ENCODE measurements at regions not wholly inside any gene's neighbourhood (a gene's known extent, or its start where the extent isn't known, plus 50 kb on each side); places are given as distances from the start of the nearest gene placed in this dataset.

- Histone ChIP-seq H3K9ac (ENCODE audit: low read length) (no peak overlapping the region), H3K9me2 (ENCODE audit: insufficient read depth, low read length) (no peaks in the 10 kb centered on the region), H3K27ac (ENCODE audit: low read length) (no peak overlapping the region), H4K20me1 (ENCODE audit: insufficient read depth) (no peaks in the 10 kb centered on the region), H2AFZ (ENCODE audit: low read depth, low read length) (no peak overlapping the region), H3K27me3 (ENCODE audit: insufficient read depth, low read depth, low read length) (no peaks in the 10 kb centered on the region), H3K4me2 (ENCODE audit: low read length) (no peak overlapping the region), H3K79me2 (replicated peaks; ENCODE audit: insufficient read depth, low read length) (no peaks in the 10 kb centered on the region), H3K36me3 (ENCODE audit: insufficient read depth, low read length) (no peaks in the 10 kb centered on the region), H3F3A (ENCODE audit: insufficient read depth, low read length, poor library complexity, severe bottlenecking) (no peaks in the 10 kb centered on the region), H3K9me3 (ENCODE audit: low read length) (no peaks in the 10 kb centered on the region), H3K4me3 (ENCODE audit: low read length) (no peak overlapping the region)
- TF ChIP-seq REST (IDR thresholded peaks at IDR 0.05; ENCODE audit: borderline replicate concordance) (no peak), CTCF (IDR thresholded peaks at IDR 0.05; ENCODE audit: poor library complexity, severe bottlenecking) (no peak), SMC3 (conservative IDR thresholded peaks at IDR 0.05; ENCODE audit: poor library complexity) (no peak), POLR2AphosphoS5 (IDR thresholded peaks at IDR 0.05) (no peak), MXI1 (conservative IDR thresholded peaks at IDR 0.05; ENCODE audit: poor library complexity, severe bottlenecking) (no peak), RAD21 (conservative IDR thresholded peaks at IDR 0.05) (no peak), EP300 (conservative IDR thresholded peaks at IDR 0.05; ENCODE audit: poor library complexity, severe bottlenecking) (no peak), TAF1 (IDR thresholded peaks at IDR 0.05; ENCODE audit: low read depth) (no peak), EZH2 (IDR thresholded peaks at IDR 0.05; ENCODE audit: borderline replicate concordance, insufficient read depth, low read length, poor library complexity, severe bottlenecking) (no peak)
These were observed 371.7 kb downstream of the TENT5A start for GRCh38 chr6:81380718-81381338.

GRCh38 chr6:81376745-81377144 is 375.7 kb downstream of the TENT5A start:
- no peak overlapping the region for H3K27ac ChIP-seq (ENCODE audit: low read length)
- no peaks in the 10 kb centered on the region for H3K9me3 ChIP-seq (ENCODE audit: low read length)
- no peaks in the 10 kb centered on the region for H3K27me3 ChIP-seq (ENCODE audit: insufficient read depth, low read depth, low read length)
- no peaks in the 10 kb centered on the region for H3K9me2 ChIP-seq (ENCODE audit: insufficient read depth, low read length)
- H3K9ac ChIP-seq (ENCODE audit: low read length): no peak overlapping the region
- no peaks in the 10 kb centered on the region for H3F3A ChIP-seq (ENCODE audit: insufficient read depth, low read length, poor library complexity, severe bottlenecking)
- no peaks in the 10 kb centered on the region for H3K79me2 ChIP-seq (replicated peaks; ENCODE audit: insufficient read depth, low read length)
- no peak for TF ChIP-seq SMC3 (conservative IDR thresholded peaks at IDR 0.05; ENCODE audit: poor library complexity)
- no peak for TF ChIP-seq MXI1 (conservative IDR thresholded peaks at IDR 0.05; ENCODE audit: poor library complexity, severe bottlenecking)
- TF ChIP-seq TAF1 (IDR thresholded peaks at IDR 0.05; ENCODE audit: low read depth): no peak
- TF ChIP-seq RAD21 (conservative IDR thresholded peaks at IDR 0.05): no peak
- no peak for TF ChIP-seq EP300 (conservative IDR thresholded peaks at IDR 0.05; ENCODE audit: poor library complexity, severe bottlenecking)
- TF ChIP-seq POLR2AphosphoS5 (IDR thresholded peaks at IDR 0.05): no peak
- TF ChIP-seq CTCF (IDR thresholded peaks at IDR 0.05; ENCODE audit: poor library complexity, severe bottlenecking): no peak
- TF ChIP-seq EZH2 (IDR thresholded peaks at IDR 0.05; ENCODE audit: borderline replicate concordance, insufficient read depth, low read length, poor library complexity, severe bottlenecking): no peak
- no peaks in the 10 kb centered on the region for H4K20me1 ChIP-seq (ENCODE audit: insufficient read depth)
- H2AFZ ChIP-seq (ENCODE audit: low read depth, low read length): no peak overlapping the region
- no peak overlapping the region for H3K4me3 ChIP-seq (ENCODE audit: low read length)
- no peaks in the 10 kb centered on the region for H3K36me3 ChIP-seq (ENCODE audit: insufficient read depth, low read length)
- no peak overlapping the region for H3K4me2 ChIP-seq (ENCODE audit: low read length)
